ENCODE measurements at regions not wholly inside any gene's neighbourhood (a gene's known extent, or its start where the extent isn't known, plus 50 kb on each side); places are given as distances from the start of the nearest gene placed in this dataset.

DNA sequence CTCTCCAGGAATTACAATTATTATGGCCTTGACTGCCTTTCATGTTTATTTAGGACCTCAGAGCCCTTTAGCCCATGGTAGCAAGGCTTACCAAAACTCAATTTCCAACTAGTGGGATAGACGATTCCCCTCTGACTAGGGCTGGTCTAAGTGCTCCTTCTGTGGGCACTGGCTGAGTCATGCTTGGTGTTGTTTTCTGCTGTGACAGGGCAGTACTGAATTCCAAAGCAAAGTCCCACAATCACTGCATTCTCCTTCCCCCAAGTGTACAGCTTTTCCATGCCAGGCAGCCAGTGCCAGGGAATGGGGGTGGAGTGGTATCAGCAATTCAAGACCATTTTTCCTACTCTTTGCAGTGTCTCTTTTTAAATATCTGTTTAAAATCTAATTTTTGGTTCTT is 509.0 kb upstream of the NECTIN3 start:
- TF ChIP-seq, protein P1, sequence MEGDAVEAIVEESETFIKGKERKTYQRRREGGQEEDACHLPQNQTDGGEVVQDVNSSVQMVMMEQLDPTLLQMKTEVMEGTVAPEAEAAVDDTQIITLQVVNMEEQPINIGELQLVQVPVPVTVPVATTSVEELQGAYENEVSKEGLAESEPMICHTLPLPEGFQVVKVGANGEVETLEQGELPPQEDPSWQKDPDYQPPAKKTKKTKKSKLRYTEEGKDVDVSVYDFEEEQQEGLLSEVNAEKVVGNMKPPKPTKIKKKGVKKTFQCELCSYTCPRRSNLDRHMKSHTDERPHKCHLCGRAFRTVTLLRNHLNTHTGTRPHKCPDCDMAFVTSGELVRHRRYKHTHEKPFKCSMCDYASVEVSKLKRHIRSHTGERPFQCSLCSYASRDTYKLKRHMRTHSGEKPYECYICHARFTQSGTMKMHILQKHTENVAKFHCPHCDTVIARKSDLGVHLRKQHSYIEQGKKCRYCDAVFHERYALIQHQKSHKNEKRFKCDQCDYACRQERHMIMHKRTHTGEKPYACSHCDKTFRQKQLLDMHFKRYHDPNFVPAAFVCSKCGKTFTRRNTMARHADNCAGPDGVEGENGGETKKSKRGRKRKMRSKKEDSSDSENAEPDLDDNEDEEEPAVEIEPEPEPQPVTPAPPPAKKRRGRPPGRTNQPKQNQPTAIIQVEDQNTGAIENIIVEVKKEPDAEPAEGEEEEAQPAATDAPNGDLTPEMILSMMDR (IDR thresholded peaks at IDR 0.05; ENCODE audit: insufficient read depth, low read depth, low read length), result no peak
- no peak for DNase-seq (ENCODE audit: low read depth)
- no peak overlapping the region for H3K4me3 ChIP-seq (ENCODE audit: low read depth, low read length)

DNA sequence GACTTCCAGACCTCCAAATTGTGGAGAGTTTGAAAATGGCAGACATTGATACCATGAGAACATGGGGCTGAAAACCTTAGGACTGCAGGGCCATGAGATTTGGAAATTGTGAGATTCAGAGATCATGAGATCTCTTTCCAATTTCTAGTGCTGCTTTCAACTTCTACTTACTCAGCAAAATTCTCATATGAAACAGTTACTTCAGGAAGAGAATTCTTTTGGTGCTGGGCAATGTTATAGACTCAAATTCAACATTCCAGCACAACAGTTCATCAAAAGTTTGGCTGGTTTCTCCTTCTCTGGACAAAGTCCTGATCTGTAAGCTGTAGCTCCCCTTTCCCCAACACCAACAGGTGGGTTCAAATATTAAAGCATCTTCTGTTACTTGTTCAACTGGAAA is 506.9 kb upstream of the NECTIN3 start:
- TF ChIP-seq, protein P1 (IDR thresholded peaks at IDR 0.05; ENCODE audit: insufficient read depth, low read depth, low read length), result no peak
- H3K4me3 ChIP-seq (ENCODE audit: low read depth, low read length), result no peak overlapping the region
- DNase-seq (ENCODE audit: low read depth), result no peak

DNA sequence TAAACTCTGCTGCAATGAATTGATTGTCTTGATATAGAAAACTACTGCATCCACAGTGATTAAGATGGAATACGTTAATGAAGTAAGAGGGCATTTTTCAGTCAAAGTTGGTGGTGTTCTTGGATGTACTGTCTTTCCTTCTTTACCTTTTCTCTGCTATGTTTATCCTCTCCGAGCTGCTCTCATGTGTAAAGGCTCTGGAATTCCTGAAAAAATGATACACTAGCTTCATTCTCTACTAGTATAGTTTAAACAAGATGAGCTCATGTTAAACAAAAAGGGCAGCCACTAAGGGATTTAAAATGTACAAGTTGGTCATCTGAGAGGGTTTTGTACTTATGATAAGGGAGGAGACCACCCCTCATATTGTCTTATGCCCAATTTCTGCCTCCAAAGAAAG is 504.6 kb upstream of the NECTIN3 start:
- no peak overlapping the region for H3K4me3 ChIP-seq (ENCODE audit: low read depth, low read length)
- TF ChIP-seq, protein P1 (IDR thresholded peaks at IDR 0.05; ENCODE audit: insufficient read depth, low read depth, low read length), result no peak
- no peak for DNase-seq (ENCODE audit: low read depth)

- TF ChIP-seq, protein P1 (IDR thresholded peaks at IDR 0.05; ENCODE audit: insufficient read depth, low read depth, low read length), result no peak
- DNase-seq (ENCODE audit: low read depth), result peak; percentile 48
- H3K4me3 ChIP-seq (ENCODE audit: low read depth, low read length), result no peak overlapping the region
Observed at GRCh38 chr3:110568246-110568645, 503.4 kb upstream of the NECTIN3 start.

DNA sequence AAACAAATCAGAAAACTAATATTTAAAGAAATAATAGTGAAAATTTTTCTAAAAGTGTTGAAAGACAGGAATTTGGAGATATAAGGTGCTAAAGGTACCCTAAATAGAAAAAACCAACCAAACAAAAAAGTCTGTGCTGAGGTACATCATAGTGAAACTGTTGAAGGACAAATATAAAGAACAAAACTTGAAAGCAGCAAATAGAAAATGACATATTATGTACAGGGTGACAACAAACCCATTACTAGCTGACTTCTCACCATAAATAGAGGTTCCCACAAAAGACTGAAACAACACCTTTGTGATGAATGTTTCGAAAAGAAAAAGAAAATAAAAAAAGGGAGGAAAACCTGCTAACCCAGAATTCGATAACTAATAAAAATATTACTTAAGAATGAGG is 502.5 kb upstream of the NECTIN3 start:
- DNase-seq (ENCODE audit: low read depth), result no peak
- TF ChIP-seq, protein P1 (IDR thresholded peaks at IDR 0.05; ENCODE audit: insufficient read depth, low read depth, low read length), result no peak

GRCh38 chr3:110575702-110576101 is 495.9 kb upstream of the NECTIN3 start:
- no peak for DNase-seq (ENCODE audit: low read depth)
- no peak overlapping the region for H3K4me3 ChIP-seq (ENCODE audit: low read depth, low read length)
- TF ChIP-seq, protein P1 (IDR thresholded peaks at IDR 0.05; ENCODE audit: insufficient read depth, low read depth, low read length), result no peak

More for the DNA sequence above, 502.5 kb upstream of the NECTIN3 start:
- no peak overlapping the region for H3K4me3 ChIP-seq (ENCODE audit: low read depth, low read length)

GRCh38 chr3:110576960-110577359 is 494.7 kb upstream of the NECTIN3 start:
- H3K4me3 ChIP-seq (ENCODE audit: low read depth, low read length), result no peak overlapping the region
- DNase-seq (ENCODE audit: low read depth), result peak; percentile 85
- TF ChIP-seq, protein P1 (IDR thresholded peaks at IDR 0.05; ENCODE audit: insufficient read depth, low read depth, low read length), result no peak
